Osteoblast (primary cell): ENCODE measurements at regions not wholly inside any gene's neighbourhood (a gene's known extent, or its start where the extent isn't known, plus 50 kb on each side); places are given as distances from the start of the nearest gene placed in this dataset.
A peak's percentile ranks its signal among the peaks of the same experiment; 100 is the strongest.

Experiments
- DNase-seq: peaks from one replicate; pipeline ENCODE4 v3.0.0; 2011; ENCODE audit warnings: low spot score, mixed read lengths; ENCODE audit not compliant: insufficient read length; ENCODE audit errors: missing footprints
- H2AFZ ChIP-seq: 2 replicates; pipeline ENCODE4 v1.6.0; 2011; ENCODE audit warnings: mild to moderate bottlenecking, low read length
- H3K27ac ChIP-seq: 2 replicates; pipeline ENCODE4 v1.5.1; 2011; ENCODE audit warnings: mild to moderate bottlenecking, low read depth, low read length, moderate library complexity
- H3K27me3 ChIP-seq: 2 replicates; pipeline ENCODE4 v1.6.0; 2012; ENCODE audit warnings: mild to moderate bottlenecking, control low read depth, inconsistent platforms, low read length, moderate library complexity; ENCODE audit not compliant: insufficient read depth
- H3K36me3 ChIP-seq: 2 replicates; pipeline ENCODE4 v1.5.1; 2011; ENCODE audit warnings: mild to moderate bottlenecking, low read length, control low read depth, moderate library complexity; ENCODE audit not compliant: insufficient read depth
- H3K4me1 ChIP-seq: 2 replicates; pipeline ENCODE4 v1.5.1; 2011; ENCODE audit warnings: mild to moderate bottlenecking, low read length, control low read depth, moderate library complexity; ENCODE audit not compliant: insufficient read depth
- H3K4me2 ChIP-seq: 2 replicates; pipeline ENCODE4 v1.6.0; 2011; ENCODE audit warnings: mild to moderate bottlenecking, low read length; ENCODE audit not compliant: insufficient read depth
- H3K4me3 ChIP-seq: fragments of 200-600 bp; sonication (generic); 3 replicates; pipeline ENCODE4 v1.5.1; 2012; ENCODE audit warnings: mild to moderate bottlenecking, low read length, inconsistent platforms; ENCODE audit not compliant: insufficient read depth
- H3K79me2 ChIP-seq: 2 replicates; pipeline ENCODE4 v1.6.0; 2012; ENCODE audit warnings: mild to moderate bottlenecking, low read length, control low read depth, inconsistent platforms; ENCODE audit not compliant: insufficient read depth
- H3K9me3 ChIP-seq: 2 replicates; pipeline ENCODE4 v1.5.1; 2011; ENCODE audit warnings: low read depth, low read length, control low read depth
- H4K20me1 ChIP-seq: 2 replicates; pipeline ENCODE4 v1.6.0; 2012; ENCODE audit warnings: mild to moderate bottlenecking, low read length, control low read depth; ENCODE audit not compliant: insufficient read depth
- TF ChIP-seq, protein P1 (sequence below): IDR thresholded peaks from 2 replicates; pipeline ENCODE4 v1.5.1; 2011; ENCODE audit warnings: mild to moderate bottlenecking, low read depth, low read length, moderate library complexity; ENCODE audit errors: extremely low read depth

DNA sequence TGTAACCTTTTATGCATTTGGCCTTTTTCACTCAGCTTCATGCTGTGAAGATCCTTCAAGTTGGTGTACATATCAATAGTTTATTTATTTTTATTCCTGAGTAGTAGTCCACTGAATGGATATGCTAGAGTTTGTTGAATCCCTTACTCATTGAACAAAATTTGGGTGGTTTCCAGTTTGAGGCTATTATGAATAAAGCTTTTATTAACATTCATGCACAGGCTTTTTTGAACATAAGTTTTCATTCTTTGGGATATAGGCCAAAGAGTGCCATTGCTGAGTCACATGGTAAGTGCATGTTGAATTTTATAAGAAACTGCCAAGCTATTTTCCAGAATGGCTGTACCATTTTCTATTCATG, 59.5 kb upstream of the CAPRIN2 start:
- Histone ChIP-seq H3K79me2 (no peaks in the 10 kb centered on the region), H3K9me3 (no peaks in the 10 kb centered on the region), H4K20me1 (no peaks in the 10 kb centered on the region), H3K4me1 (peaks cover 2% of the 10 kb centered on the region), H3K4me2 (no peak overlapping the region), H3K27ac (no peak overlapping the region), H3K27me3 (no peaks in the 10 kb centered on the region), H3K36me3 (no peaks in the 10 kb centered on the region), H2AFZ (no peak overlapping the region), H3K4me3 (no peak overlapping the region)
- TF ChIP-seq, protein P1, sequence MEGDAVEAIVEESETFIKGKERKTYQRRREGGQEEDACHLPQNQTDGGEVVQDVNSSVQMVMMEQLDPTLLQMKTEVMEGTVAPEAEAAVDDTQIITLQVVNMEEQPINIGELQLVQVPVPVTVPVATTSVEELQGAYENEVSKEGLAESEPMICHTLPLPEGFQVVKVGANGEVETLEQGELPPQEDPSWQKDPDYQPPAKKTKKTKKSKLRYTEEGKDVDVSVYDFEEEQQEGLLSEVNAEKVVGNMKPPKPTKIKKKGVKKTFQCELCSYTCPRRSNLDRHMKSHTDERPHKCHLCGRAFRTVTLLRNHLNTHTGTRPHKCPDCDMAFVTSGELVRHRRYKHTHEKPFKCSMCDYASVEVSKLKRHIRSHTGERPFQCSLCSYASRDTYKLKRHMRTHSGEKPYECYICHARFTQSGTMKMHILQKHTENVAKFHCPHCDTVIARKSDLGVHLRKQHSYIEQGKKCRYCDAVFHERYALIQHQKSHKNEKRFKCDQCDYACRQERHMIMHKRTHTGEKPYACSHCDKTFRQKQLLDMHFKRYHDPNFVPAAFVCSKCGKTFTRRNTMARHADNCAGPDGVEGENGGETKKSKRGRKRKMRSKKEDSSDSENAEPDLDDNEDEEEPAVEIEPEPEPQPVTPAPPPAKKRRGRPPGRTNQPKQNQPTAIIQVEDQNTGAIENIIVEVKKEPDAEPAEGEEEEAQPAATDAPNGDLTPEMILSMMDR = no peak
- no peak for DNase-seq

DNA sequence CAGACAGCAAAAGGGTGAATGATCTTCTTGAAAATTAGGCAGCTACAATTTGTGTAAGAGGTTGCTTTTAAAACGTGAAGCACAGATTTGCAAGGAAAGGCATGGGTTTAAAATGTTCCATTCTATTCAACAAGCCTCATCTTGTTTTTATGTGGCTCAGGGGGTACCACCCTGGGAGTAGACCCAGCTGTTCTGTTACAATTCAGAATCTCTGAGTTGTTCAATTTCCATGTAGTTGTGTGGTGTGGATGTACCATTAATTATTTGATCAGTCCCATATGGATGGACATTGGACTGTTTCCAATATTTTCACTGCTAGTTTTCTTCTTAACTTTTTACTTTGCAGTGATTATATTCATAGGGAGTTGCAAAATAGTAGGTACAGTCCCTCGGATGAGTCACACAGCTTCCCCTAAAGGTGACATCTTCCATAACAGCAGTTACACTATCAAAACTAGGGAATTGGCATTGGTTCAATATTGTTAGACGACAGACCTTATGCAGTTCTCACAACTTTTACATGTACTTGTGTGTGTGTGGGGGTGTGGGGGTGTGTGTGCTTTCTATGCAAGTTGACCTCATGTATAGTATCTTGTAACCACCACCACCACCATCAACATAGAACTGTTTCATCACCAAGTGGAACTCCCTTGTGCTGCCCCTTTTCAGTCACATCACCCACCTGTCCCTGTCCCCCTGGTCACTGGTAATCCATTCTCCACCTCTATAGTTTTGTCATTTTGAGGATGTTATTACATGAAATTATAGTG, 59.0 kb upstream of the CAPRIN2 start:
- Histone ChIP-seq H4K20me1 (no peaks in the 10 kb centered on the region), H3K36me3 (no peaks in the 10 kb centered on the region), H3K4me1 (peaks cover 2% of the 10 kb centered on the region), H3K79me2 (no peaks in the 10 kb centered on the region), H2AFZ (no peak overlapping the region), H3K4me3 (no peak overlapping the region), H3K27ac (no peak overlapping the region), H3K9me3 (no peaks in the 10 kb centered on the region), H3K27me3 (no peaks in the 10 kb centered on the region), H3K4me2 (no peak overlapping the region)
- TF ChIP-seq, protein P1 = no peak
- DNase-seq = no peak

DNA sequence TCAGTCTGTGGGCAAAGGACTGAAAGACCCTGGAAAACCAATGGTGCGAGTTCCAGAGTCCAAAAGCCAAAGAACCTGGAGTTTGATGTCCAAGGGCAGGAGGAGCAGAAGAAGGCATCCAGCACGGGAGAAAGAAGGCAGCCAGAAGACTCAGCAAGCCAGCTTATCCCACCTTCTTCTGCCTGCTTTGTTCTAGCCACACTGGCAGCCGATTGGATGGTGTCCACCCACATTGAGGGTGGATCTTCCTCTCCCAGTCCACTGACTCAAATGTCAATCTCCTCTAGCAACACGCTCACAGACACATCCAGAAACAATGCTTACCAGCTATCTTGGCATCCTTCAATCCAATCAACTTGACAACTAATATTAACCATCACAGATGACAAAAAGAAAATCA, 57.2 kb upstream of the CAPRIN2 start:
- Histone ChIP-seq H3K79me2 (no peaks in the 10 kb centered on the region), H3K4me1 (peaks cover 5% of the 10 kb centered on the region), H3K4me2 (peak overlapping the region; percentile 23), H3K4me3 (peak overlapping the region; percentile 10), H3K27ac (no peak overlapping the region), H3K36me3 (no peaks in the 10 kb centered on the region), H4K20me1 (no peaks in the 10 kb centered on the region), H3K27me3 (no peaks in the 10 kb centered on the region), H2AFZ (peak overlapping the region; percentile 32), H3K9me3 (no peaks in the 10 kb centered on the region)
- DNase-seq = no peak
- TF ChIP-seq, protein P1 = no peak

DNA sequence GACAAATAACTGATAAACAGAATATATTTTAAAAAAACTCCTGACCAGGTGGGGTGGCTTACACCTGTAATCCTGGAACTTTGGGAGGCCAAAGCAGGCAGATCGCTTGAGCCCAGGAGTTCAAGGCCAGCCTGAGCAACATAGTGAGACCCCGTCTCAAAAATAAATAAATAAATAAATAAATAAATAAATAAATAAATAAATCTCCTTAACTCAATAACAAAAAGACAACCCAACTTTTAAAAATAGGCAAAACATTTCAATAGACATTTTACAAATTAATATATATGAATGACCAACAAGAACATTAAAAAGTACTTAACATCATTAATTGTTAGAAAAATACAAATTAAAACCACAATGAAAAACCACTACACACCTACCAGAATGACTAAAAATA, 56.2 kb upstream of the CAPRIN2 start:
- Histone ChIP-seq H2AFZ (no peak overlapping the region), H3K4me2 (no peak overlapping the region), H3K79me2 (no peaks in the 10 kb centered on the region), H3K27me3 (no peaks in the 10 kb centered on the region), H3K9me3 (no peaks in the 10 kb centered on the region), H3K4me3 (no peak overlapping the region), H3K36me3 (no peaks in the 10 kb centered on the region), H3K4me1 (peaks cover 5% of the 10 kb centered on the region), H4K20me1 (no peaks in the 10 kb centered on the region), H3K27ac (no peak overlapping the region)
- TF ChIP-seq, protein P1 = no peak
- no peak for DNase-seq
